HG02852 (cell line): ENCODE measurements at regions not wholly inside any gene's neighbourhood (a gene's known extent, or its start where the extent isn't known, plus 50 kb on each side); places are given as distances from the start of the nearest gene placed in this dataset.
"Not testable (repeated sequence)": the region's sequence is repeated elsewhere in the genome, so short reads cannot be mapped to it uniquely, and the experiment has no call there.

ENCODE experiments used
- ATAC-seq: cut with Tn5 transposase; IDR thresholded peaks from one replicate; pipeline ENCODE4 v1.9.1; 2021; ENCODE audit warnings: mild to moderate bottlenecking, moderate library complexity; ENCODE audit not compliant: unreplicated experiment

DNA sequence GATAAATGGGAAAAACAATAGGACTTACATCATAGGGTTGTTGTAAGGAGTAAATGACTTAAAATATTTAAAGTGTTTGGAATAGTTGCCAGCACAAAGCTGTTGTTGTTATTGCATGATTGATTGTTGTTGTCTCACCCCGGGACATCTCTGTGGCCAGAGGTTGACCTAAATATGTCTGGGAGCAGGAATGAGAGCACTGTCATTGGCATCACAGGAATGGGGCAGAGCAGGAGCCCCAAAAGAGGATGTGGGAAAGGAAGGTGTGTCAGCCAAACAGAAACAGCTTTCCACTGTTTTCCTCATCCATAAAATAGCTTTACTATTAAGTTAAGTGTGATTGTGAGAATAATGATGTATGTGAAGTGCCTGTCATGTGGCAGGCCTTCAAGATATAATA, 121.6 kb downstream of the TMEM168 start:
- ATAC-seq: no peak

DNA sequence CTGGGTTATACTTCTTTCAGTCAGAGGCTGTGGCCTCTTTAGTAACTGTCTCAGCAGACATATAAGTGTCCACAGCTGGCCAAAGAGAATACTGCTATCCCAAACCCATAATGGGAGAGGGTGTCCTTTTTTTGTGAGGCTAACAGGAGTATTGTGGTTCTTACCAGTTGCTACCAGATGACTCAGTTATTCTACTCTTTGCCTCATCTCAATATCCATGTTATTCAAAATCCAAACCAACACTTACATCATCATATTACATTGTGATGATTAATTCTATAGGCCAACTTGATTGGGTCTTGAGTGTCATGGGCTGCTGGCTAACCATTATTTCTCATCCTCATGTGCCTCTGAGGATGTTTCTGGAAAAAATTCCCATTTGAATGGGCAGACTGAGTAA, 120.9 kb downstream of the TMEM168 start:
- ATAC-seq: no peak

DNA sequence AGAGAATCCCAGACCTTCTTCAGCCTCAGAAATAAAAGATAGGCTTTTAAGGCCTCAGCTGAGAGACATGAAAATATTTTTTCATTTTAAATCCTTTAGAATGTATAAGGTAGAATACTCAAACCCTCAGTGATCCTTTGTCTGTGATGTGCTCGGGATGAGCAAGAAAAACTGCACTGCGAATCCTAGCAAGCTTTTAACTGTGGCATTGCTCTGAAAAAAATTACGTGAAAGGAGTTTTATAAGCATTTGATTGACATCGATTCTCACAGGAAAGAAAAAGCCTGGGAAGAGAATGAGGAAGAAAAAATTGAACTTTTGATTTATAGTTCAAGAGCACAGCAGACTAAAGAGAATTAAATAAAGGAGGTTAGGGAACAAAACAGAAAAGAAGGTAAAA, 120.0 kb downstream of the TMEM168 start:
- ATAC-seq: no peak

DNA sequence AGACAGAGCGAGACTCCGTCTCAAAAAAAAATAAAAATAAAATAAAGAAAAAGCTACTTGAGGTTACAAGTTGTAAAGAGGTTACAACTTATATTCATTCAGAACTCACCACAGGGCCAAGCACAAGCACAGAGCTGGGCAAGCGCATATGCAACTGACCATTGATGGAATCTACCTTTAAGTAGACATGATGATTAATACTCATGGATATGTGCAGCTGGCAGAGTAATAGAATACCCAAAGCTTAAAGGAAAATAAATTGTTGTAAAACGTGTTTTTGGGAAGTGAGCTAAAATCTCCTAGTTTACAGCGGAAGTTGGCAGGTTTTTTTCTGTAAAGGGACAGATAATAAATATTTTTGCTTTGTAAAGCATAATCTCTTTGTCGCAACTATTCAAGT, 111.6 kb downstream of the TMEM168 start:
- no peak for ATAC-seq

DNA sequence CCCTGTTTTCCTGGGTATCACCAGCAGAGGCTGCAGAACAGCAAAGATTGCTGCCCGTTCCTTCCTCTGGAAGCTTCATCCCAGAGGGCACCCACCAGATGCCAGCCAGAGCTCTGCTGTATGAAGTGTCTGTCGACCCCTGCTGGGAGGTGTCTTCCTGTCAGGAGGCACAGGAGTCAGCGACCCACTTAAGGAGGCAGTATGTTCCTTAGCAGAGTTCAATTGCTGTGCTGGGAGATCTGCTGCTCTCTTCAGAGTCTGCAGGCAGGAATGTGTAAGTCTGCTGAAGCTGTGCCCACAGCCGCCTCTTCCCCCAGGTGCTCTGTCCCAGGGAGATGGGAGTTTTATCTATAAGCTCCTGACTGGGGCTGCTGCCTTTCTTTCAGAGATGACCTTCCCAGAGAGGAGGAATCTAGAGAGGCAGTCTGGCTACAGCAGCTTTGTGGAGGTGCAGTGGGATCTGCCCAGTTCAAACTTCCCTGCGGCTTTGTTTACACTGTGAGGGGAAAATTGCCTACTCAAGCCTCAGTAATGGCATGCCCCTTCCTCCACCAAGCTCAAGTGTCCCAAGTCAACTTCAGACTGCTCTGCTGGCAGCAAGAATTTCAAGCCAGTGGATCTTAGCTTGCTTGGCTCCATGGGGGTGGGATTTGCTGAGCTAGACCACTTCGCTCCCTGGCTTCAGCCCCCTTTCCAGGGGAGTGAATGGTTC, 100.6 kb downstream of the TMEM168 start:
- not testable (repeated sequence) for ATAC-seq

DNA sequence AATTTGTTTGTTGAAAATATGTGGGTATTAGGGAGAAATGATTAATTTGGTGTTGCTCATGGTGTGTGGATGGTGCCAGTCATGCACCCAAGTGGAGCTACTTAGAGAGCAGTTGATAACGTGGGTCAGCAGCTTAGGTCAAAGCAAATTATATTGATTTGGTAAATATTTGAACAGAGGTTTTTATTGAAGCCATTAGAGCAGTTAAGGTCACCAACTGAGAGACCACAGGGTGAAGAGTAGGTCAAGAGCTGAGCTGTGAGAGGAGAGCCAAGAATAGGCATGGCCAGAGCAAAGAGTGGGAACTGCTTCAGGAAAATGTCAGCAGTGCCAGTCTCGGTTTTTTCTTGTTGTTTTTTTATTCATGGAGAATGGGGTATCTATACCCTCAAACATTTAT, 97.9 kb downstream of the TMEM168 start:
- ATAC-seq: no peak

DNA sequence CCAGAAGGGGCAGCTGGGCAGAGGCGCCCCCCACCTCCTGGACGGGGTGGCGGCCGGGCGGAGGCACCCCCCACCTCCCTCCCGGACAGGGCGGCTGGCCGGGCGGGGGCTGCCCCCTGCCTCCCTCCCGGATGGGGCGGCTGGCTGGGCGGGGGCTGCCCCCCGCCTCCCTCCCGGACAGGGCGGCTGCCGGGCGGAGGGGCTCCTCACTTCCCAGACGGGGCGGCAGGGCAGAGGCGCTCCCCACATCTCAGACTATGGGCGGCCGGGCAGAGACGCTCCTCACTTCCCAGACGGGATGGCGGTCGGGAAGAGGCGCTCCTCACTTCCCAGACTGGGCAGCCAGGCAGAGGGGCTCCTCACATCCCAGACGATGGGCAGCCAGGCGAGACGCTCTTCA, 93.0 kb downstream of the TMEM168 start:
- not testable (repeated sequence) for ATAC-seq

DNA sequence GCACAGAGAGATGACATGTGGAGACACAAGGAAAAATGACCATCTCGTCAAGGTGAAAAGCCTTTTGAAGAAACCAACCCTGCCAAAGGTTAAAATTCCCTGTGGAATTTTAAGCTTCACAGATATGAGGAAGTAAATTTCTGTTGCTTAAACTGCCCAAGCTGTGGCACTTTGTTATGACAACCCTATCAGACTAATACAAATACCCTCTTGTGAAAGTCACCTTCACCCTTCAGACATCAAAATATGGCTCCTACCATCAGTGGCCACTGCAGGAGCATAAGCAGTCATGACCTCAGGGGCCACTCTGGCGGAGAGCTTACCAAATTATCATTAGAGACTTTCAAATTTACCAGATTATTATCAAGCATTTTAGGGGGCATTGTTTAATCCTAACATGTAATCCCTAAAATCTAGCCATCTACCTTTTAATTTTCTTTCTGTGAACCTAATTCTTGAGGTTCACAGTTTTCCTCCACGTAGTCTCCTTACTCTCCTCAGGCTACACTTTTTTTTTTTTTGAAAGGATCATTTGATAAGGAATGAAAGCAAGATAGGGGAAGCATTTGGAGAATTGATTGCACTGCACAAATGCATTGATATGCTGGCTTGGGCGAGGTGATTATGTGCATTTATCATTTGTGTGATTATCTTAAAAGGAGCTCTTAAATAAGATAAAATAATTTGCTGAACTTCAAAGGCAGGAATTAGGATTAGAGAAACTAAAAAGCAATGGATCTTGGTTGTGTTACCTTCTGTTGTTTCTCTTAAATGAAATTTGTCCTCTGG, 90.3 kb downstream of the TMEM168 start:
- ATAC-seq: no peak

DNA sequence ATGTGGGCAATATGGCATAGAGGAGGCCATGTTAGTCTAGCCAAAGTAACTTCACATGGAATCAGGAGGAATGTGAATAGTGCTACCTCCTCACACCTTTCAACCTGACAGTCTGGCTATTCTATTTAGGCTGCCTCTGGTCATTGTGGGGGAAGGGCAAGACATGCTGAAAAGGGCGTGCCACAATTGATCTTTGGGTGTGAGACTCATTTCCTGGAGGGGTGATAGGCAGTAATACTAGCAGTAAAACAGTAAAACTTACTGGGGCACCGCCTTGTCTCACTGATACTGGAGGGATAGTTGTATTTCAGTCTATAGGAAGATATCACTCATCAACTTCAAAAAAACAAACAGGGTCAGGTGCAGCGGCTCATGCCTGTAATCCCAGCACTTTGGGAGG, 88.7 kb downstream of the TMEM168 start:
- no peak for ATAC-seq

DNA sequence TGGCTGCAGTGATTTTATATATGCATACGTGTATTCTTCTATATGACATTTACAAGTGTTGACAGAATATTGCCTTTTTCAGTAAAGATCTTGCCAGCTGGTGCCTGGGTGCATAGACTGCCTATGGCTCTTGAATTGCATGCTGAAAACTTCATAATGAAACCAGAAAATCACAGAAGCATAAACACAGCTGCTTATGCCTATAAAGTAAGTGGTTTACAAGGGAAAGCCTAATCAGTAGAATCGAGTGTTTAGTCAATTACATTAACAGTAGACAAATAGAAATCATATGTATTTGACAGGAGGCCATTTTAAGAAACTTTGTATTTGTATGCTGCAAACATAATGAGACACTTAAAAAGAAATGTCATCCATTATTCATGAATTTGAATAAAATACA, 82.5 kb downstream of the TMEM168 start:
- ATAC-seq: peak; percentile 67

DNA sequence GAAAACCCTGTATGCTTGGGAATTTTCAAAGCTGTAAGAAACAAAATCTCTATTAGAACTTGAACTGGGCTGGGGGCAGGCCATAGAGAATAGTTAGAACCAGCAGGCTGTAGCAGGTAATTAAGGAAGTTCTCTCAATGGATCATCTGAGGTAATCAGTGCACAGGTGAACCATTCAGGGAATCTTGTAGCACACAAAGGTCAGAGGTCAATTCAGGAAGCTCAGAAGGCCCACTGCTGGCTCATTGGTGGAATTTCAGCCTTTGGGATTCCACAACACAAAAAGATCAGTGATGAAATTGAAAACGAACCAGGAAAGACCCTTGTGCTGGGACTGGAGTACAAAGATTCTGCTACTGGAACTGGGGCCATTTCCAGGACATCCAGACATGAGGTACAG, 82.0 kb downstream of the TMEM168 start:
- ATAC-seq: no peak
